WTC11 (cell line): ENCODE measurements at regions not wholly inside any gene's neighbourhood (a gene's known extent, or its start where the extent isn't known, plus 50 kb on each side); places are given as distances from the start of the nearest gene placed in this dataset.

Source experiments
- ATAC-seq: fragments of 200-7000 bp; cut with Tn5 transposase; 2 replicates; pipeline ENCODE4 v1.10.0; 2021; ENCODE audit warnings: mild to moderate bottlenecking, moderate library complexity
- CTCF ChIA-PET: fragments of 300-600 bp; sonication (Branson Sonifier 250); formaldehyde crosslinking; loops from one replicate; lab custom pipeline; 2021; ENCODE audit warnings: antibody characterized with exemption; lab: Charles Lee
- POLR2A ChIA-PET: fragments of 350-600 bp; sonication (Branson Sonifier 250); formaldehyde crosslinking; loops from one replicate; lab custom pipeline; 2021; ENCODE audit warnings: antibody characterized with exemption; lab: Charles Lee
- DNase-seq: peaks from one replicate; pipeline ENCODE4 v3.0.0; 2021; ENCODE audit warnings: low spot score
- H3K27ac Mint-ChIP-seq: 2 replicates; pipeline ENCODE4 v1.8.0; 2021; ENCODE audit warnings: mixed read lengths
- H3K27me3 Mint-ChIP-seq: 2 replicates; pipeline ENCODE4 v1.8.0; 2021; ENCODE audit warnings: low read depth, mild to moderate bottlenecking, moderate library complexity, mixed read lengths
- H3K36me3 Mint-ChIP-seq: 2 replicates; pipeline ENCODE4 v1.8.0; 2021; ENCODE audit warnings: mixed read lengths
- H3K4me1 Mint-ChIP-seq: 2 replicates; pipeline ENCODE4 v1.8.0; 2022; ENCODE audit warnings: mixed read lengths
- H3K4me3 Mint-ChIP-seq: 2 replicates; pipeline ENCODE4 v1.8.0; 2021; ENCODE audit warnings: mild to moderate bottlenecking, moderate library complexity, mixed read lengths
- H3K9me3 Mint-ChIP-seq: 2 replicates; pipeline ENCODE4 v1.8.0; 2021; ENCODE audit warnings: mixed read lengths
- ATF2 ChIP-seq: sonication (generic); formaldehyde crosslinking; IDR thresholded peaks from 2 replicates; pipeline ENCODE4 v1.8.1; 2022; ENCODE audit warnings: low read depth, missing genetic modification reagents, borderline replicate concordance
- CREB1 ChIP-seq: sonication (generic); formaldehyde crosslinking; IDR thresholded peaks from 2 replicates; pipeline ENCODE4 v1.8.0; 2023; ENCODE audit warnings: mild to moderate bottlenecking, missing genetic modification reagents
- EMX1 ChIP-seq: fragments of 250-450 bp; sonication (Bioruptor Pico); IDR thresholded peaks from 2 replicates; pipeline ENCODE4 v1.8.0; 2021; ENCODE audit warnings: mild to moderate bottlenecking
- FOXJ3 ChIP-seq: sonication (generic); formaldehyde crosslinking; IDR thresholded peaks from 2 replicates; pipeline ENCODE4 v1.9.0; 2021; ENCODE audit warnings: missing genetic modification reagents, mild to moderate bottlenecking, borderline replicate concordance
- FOXK1 ChIP-seq: sonication (generic); formaldehyde crosslinking; IDR thresholded peaks from 2 replicates; pipeline ENCODE4 v1.8.0; 2022; ENCODE audit warnings: mild to moderate bottlenecking, moderate library complexity, missing genetic modification reagents
- MXD4 ChIP-seq: fragments of 250-450 bp; sonication (Bioruptor Pico); IDR thresholded peaks from 2 replicates; pipeline ENCODE4 v1.8.0; 2021; ENCODE audit warnings: mild to moderate bottlenecking, moderate library complexity, borderline replicate concordance
- MYBL2 ChIP-seq: sonication (generic); formaldehyde crosslinking; IDR thresholded peaks from 2 replicates; pipeline ENCODE4 v1.8.1; 2023; ENCODE audit warnings: mild to moderate bottlenecking, moderate library complexity, missing genetic modification reagents
- NFATC4 ChIP-seq: fragments of 250-450 bp; sonication (Bioruptor Pico); IDR thresholded peaks from 2 replicates; pipeline ENCODE4 v1.9.0; 2021; ENCODE audit warnings: mild to moderate bottlenecking
- NFE2L1 ChIP-seq: sonication (generic); formaldehyde crosslinking; IDR thresholded peaks from 2 replicates; pipeline ENCODE4 v1.8.1; 2023; ENCODE audit warnings: missing genetic modification reagents
- PREB ChIP-seq: sonication (generic); formaldehyde crosslinking; IDR thresholded peaks from 2 replicates; pipeline ENCODE4 v1.8.1; 2022; ENCODE audit warnings: mild to moderate bottlenecking, missing genetic modification reagents, moderate library complexity, borderline replicate concordance
- RORB ChIP-seq: fragments of 250-450 bp; sonication (Bioruptor Pico); IDR thresholded peaks from 2 replicates; pipeline ENCODE4 v1.9.0; 2021; ENCODE audit warnings: mild to moderate bottlenecking
- SP1 ChIP-seq: sonication (generic); formaldehyde crosslinking; conservative IDR thresholded peaks from 2 replicates; pipeline ENCODE4 v1.8.1; 2022; ENCODE audit warnings: missing genetic modification reagents
- ZMAT4 ChIP-seq: fragments of 250-450 bp; sonication (Bioruptor Pico); IDR thresholded peaks from 2 replicates; pipeline ENCODE4 v1.9.0; 2021; ENCODE audit warnings: mild to moderate bottlenecking
- TF ChIP-seq, protein P1 (sequence below): fragments of 250-450 bp; sonication (Bioruptor Pico); IDR thresholded peaks from 2 replicates; pipeline ENCODE4 v1.9.0; 2021; ENCODE audit warnings: mild to moderate bottlenecking, borderline replicate concordance
- TF ChIP-seq, protein P2 (sequence below): fragments of 250-450 bp; sonication (Bioruptor Pico); IDR thresholded peaks from 2 replicates; pipeline ENCODE4 v1.9.0; 2021; ENCODE audit warnings: mild to moderate bottlenecking
- TF ChIP-seq, protein P3 (sequence below): sonication (generic); formaldehyde crosslinking; IDR thresholded peaks from 2 replicates; pipeline ENCODE4 v1.8.0; 2022; ENCODE audit warnings: mild to moderate bottlenecking, missing genetic modification reagents

GRCh38 chr16:54422569-54422978 lies 136.0 kb upstream of the IRX3 start:
- no peaks in the 10 kb centered on the region for H3K27me3 Mint-ChIP-seq
- no peaks in the 10 kb centered on the region for H3K9me3 Mint-ChIP-seq
- ChIA-PET POLR2A (no interaction called here), CTCF (no interaction called here)
- H3K36me3 Mint-ChIP-seq: no peaks in the 10 kb centered on the region
- H3K4me3 Mint-ChIP-seq: no peak overlapping the region
- peak overlapping the region; percentile 65; the same call in 1 of the 2 replicates for H3K27ac Mint-ChIP-seq
- H3K4me1 Mint-ChIP-seq: no peaks in the 10 kb centered on the region
- ATAC-seq (no peak), DNase-seq (no peak)
- TF ChIP-seq ATF2 (CRISPR knock-in tag): no peak

DNA sequence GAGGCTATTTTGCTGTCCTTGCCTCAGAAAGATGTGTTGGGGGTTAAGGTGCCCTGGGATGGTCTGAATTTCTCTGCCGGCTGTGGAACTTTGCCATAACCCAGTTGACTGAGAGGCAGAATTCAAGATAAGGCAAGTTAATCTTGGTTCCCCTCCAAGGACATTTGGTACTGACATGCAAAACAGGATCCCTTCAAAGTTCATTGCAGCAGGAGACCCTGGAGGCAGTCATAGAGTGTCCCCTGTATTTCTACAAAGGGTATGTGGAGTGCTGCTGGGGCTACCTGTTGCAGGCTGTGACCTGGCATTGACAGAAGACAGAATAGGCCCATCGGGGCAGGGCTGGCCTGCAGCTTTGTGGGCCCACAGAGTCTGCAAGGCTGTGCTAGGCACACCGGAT lies 135.6 kb upstream of the IRX3 start:
- Mint-ChIP-seq H3K27me3 (no peaks in the 10 kb centered on the region), H3K27ac (peak overlapping the region; percentile 65; the same call in 1 of the 2 replicates), H3K4me3 (no peak overlapping the region), H3K9me3 (no peaks in the 10 kb centered on the region), H3K4me1 (no peaks in the 10 kb centered on the region), H3K36me3 (no peaks in the 10 kb centered on the region)
- TF ChIP-seq MXD4 (CRISPR knock-in tag) (no peak), CREB1 (no peak)
- TF ChIP-seq, protein P1, sequence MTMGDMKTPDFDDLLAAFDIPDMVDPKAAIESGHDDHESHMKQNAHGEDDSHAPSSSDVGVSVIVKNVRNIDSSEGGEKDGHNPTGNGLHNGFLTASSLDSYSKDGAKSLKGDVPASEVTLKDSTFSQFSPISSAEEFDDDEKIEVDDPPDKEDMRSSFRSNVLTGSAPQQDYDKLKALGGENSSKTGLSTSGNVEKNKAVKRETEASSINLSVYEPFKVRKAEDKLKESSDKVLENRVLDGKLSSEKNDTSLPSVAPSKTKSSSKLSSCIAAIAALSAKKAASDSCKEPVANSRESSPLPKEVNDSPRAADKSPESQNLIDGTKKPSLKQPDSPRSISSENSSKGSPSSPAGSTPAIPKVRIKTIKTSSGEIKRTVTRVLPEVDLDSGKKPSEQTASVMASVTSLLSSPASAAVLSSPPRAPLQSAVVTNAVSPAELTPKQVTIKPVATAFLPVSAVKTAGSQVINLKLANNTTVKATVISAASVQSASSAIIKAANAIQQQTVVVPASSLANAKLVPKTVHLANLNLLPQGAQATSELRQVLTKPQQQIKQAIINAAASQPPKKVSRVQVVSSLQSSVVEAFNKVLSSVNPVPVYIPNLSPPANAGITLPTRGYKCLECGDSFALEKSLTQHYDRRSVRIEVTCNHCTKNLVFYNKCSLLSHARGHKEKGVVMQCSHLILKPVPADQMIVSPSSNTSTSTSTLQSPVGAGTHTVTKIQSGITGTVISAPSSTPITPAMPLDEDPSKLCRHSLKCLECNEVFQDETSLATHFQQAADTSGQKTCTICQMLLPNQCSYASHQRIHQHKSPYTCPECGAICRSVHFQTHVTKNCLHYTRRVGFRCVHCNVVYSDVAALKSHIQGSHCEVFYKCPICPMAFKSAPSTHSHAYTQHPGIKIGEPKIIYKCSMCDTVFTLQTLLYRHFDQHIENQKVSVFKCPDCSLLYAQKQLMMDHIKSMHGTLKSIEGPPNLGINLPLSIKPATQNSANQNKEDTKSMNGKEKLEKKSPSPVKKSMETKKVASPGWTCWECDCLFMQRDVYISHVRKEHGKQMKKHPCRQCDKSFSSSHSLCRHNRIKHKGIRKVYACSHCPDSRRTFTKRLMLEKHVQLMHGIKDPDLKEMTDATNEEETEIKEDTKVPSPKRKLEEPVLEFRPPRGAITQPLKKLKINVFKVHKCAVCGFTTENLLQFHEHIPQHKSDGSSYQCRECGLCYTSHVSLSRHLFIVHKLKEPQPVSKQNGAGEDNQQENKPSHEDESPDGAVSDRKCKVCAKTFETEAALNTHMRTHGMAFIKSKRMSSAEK (CRISPR knock-in tag): no peak
- TF ChIP-seq, protein P2, sequence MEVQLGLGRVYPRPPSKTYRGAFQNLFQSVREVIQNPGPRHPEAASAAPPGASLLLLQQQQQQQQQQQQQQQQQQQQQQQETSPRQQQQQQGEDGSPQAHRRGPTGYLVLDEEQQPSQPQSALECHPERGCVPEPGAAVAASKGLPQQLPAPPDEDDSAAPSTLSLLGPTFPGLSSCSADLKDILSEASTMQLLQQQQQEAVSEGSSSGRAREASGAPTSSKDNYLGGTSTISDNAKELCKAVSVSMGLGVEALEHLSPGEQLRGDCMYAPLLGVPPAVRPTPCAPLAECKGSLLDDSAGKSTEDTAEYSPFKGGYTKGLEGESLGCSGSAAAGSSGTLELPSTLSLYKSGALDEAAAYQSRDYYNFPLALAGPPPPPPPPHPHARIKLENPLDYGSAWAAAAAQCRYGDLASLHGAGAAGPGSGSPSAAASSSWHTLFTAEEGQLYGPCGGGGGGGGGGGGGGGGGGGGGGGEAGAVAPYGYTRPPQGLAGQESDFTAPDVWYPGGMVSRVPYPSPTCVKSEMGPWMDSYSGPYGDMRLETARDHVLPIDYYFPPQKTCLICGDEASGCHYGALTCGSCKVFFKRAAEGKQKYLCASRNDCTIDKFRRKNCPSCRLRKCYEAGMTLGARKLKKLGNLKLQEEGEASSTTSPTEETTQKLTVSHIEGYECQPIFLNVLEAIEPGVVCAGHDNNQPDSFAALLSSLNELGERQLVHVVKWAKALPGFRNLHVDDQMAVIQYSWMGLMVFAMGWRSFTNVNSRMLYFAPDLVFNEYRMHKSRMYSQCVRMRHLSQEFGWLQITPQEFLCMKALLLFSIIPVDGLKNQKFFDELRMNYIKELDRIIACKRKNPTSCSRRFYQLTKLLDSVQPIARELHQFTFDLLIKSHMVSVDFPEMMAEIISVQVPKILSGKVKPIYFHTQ (CRISPR knock-in tag): no peak
- POLR2A ChIA-PET: interaction anchor here (0.6 kb wide), 1 partner anchor 397 kb away, joined by 4 read pairs; no protein-coding TSS in a partner anchor
- ATAC-seq: no peak
- DNase-seq: no peak
- CTCF ChIA-PET: no interaction called here

GRCh38 chr16:54421220-54421619 lies 134.6 kb upstream of the IRX3 start:
- no peak overlapping the region for H3K4me3 Mint-ChIP-seq
- no peak overlapping the region for H3K27ac Mint-ChIP-seq
- H3K9me3 Mint-ChIP-seq: no peaks in the 10 kb centered on the region
- DNase-seq (no peak), ATAC-seq (no peak)
- H3K4me1 Mint-ChIP-seq: no peaks in the 10 kb centered on the region
- POLR2A ChIA-PET: no interaction called here
- TF ChIP-seq FOXJ3 (CRISPR knock-in tag) (no peak), PREB (CRISPR knock-in tag) (no peak), ZMAT4 (CRISPR knock-in tag) (no peak), EMX1 (no peak), FOXK1 (CRISPR knock-in tag) (no peak), MYBL2 (CRISPR knock-in tag) (no peak), SP1 (CRISPR knock-in tag) (no peak), RORB (no peak), NFATC4 (CRISPR knock-in tag) (no peak), NFE2L1 (CRISPR knock-in tag) (no peak)
- TF ChIP-seq, protein P3, sequence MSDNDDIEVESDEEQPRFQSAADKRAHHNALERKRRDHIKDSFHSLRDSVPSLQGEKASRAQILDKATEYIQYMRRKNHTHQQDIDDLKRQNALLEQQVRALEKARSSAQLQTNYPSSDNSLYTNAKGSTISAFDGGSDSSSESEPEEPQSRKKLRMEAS (CRISPR knock-in tag): no peak
- H3K27me3 Mint-ChIP-seq: no peaks in the 10 kb centered on the region
- no peaks in the 10 kb centered on the region for H3K36me3 Mint-ChIP-seq
- CTCF ChIA-PET: no interaction called here
